Right lobe of liver (tissue), 6 donors: ENCODE measurements at regions not wholly inside any gene's neighbourhood (a gene's known extent, or its start where the extent isn't known, plus 50 kb on each side); places are given as distances from the start of the nearest gene placed in this dataset.

ENCODE experiments used
- ATAC-seq, 4 donors: fragments of 200-7000 bp; cut with Tn5 transposase; one replicate each; pipeline ENCODE4 v1.9.1; 2020; ENCODE audit warnings: mild to moderate bottlenecking in 4 of 4, moderate library complexity in 4 of 4
- DNase-seq, 3 donors: peaks; one replicate each; pipeline ENCODE4 v3.0.0-alpha.2; 2020
- H3K27ac ChIP-seq, 3 donors: fragments of 200-600 bp; one replicate each; pipeline ENCODE4 v1.8.0; 2022
- H3K27me3 ChIP-seq, 2 donors: fragments of 200-600 bp; one replicate each; pipeline ENCODE4 v1.8.0; 2022
- H3K36me3 ChIP-seq, 4 donors: fragments of 200-600 bp; sonication (generic) in 1 of 4; one replicate each; pipeline versions ENCODE4 v1.5.1 to v1.8.0; 2017 to 2022; ENCODE audit warnings: control low read depth in 1 of 4
- H3K4me1 ChIP-seq, 4 donors: fragments of 200-600 bp; sonication (generic) in 1 of 4; one replicate each; pipeline versions ENCODE4 v1.5.1 to v1.8.0; 2017 to 2022; ENCODE audit warnings: control low read depth in 1 of 4
- H3K4me3 ChIP-seq, 3 donors: fragments of 200-600 bp; one replicate each; pipeline ENCODE4 v1.8.0; 2022
- H3K9me3 ChIP-seq, 4 donors: fragments of 200-600 bp; sonication (generic) in 1 of 4; one replicate each; pipeline versions ENCODE4 v1.5.1 to v1.8.0; 2017 to 2022; ENCODE audit warnings: control low read depth in 1 of 4
- CTCF ChIP-seq, 4 donors: fragments of 200-600 bp in 3 of 4; fragments of 450-650 bp in 1 of 4; IDR thresholded peaks; one replicate each; pipeline versions ENCODE4 v1.5.1 to v1.8.0; 2016 to 2022; ENCODE audit warnings: antibody characterized with exemption in 4 of 4, mild to moderate bottlenecking in 2 of 4
- POLR2A ChIP-seq: fragments of 450-650 bp; IDR thresholded peaks from one replicate; pipeline ENCODE4 v1.6.1; 2017; ENCODE audit warnings: antibody characterized with exemption, mild to moderate bottlenecking
- WGBS: methylation state at CpG from one replicate; pipeline ENCODE4 v1.1.6; 2018; ENCODE audit warnings: low coverage, low lambda C conversion rate; ENCODE audit not compliant: insufficient coverage; ENCODE audit errors: missing lambda C conversion rate; 5-methylcytosine and 5-hydroxymethylcytosine counted together
- intact Hi-C, 2 donors: fragments of 100-400 bp; cut with DNase I; formaldehyde crosslinking; loops; one replicate each; pipeline versions ENCODE4 v1.11.2 to v1.14.1; 2022
- donor health status: DM: no; HTN: yes; CAD: no.
- donor health status: DM: no; HTN: no; CAD: no.
- donor health status: DM: no; HTN: no; CAD: no.
- donor health status: DM: no; HTN: yes; CAD: no.
- donor health status: DM: no; HTN: yes; CAD: no.

DNA sequence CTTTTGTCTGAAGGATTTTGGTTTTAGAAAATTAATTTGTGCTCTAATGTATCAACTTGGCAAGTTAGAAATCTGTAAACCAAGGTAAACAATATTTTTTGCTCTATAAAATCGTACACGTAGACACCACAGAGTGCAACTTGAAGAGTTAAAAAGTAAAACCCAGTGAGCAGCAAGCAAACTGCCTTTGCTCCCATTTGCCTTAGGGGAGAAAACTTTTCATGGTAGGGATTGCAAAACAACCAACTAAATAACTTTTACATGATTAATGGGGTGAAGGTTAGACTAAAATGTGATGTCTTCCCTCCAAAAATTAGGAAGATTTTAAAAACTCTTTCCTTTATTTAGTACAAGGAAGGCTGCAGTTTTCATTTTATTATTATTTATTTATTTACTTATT lies 224.2 kb upstream of the LYZL1 start:
- no peaks in the 10 kb centered on the region for H3K4me1 ChIP-seq
- intact Hi-C loops: no loop called here
- WGBS: 47% methylated on average over 2 of the region's 2 CpGs
- DNase-seq (no peak), ATAC-seq (no peak)
- no peaks in the 10 kb centered on the region for H3K9me3 ChIP-seq
- no peak overlapping the region for H3K4me3 ChIP-seq
- H3K36me3 ChIP-seq: no peaks in the 10 kb centered on the region
- TF ChIP-seq CTCF (IDR thresholded peaks at IDR 0.05) (no peak), POLR2A (no peak)
- H3K27ac ChIP-seq: no peak overlapping the region
- H3K27me3 ChIP-seq: no peaks in the 10 kb centered on the region

- intact Hi-C loops: no loop called here
- DNase-seq: no peak
- no peak for TF ChIP-seq CTCF (IDR thresholded peaks at IDR 0.05)
- TF ChIP-seq POLR2A: no peak
These were observed 221.7 kb upstream of the LYZL1 start for GRCh38 chr10:29067161-29067560.

DNA sequence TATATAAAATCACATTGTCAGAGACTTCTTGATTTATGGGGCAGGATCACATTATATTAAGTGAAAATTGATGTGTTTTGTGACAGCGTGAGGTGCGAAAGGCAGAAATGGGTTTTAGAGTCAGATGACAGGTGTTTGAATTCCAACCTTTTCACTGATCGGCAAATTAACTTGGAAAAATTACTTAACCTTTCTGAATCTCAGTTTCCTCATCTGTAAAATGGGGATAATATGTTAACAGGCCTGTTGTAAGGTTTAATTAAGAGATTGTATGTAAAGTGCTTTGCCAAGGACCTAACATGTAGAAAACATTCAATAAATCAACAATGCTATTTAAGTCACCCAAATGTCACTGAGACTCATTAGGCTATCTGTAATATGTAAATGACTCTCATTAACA lies 221.2 kb upstream of the LYZL1 start:
- 96% methylated on average over 3 of the region's 3 CpGs for WGBS
- no peaks in the 10 kb centered on the region for H3K27me3 ChIP-seq
- H3K9me3 ChIP-seq: no peaks in the 10 kb centered on the region
- no peak overlapping the region for H3K4me3 ChIP-seq
- no peak for ATAC-seq
- H3K4me1 ChIP-seq: no peaks in the 10 kb centered on the region
- DNase-seq: no peak
- intact Hi-C loops: no loop called here
- no peak for TF ChIP-seq POLR2A
- TF ChIP-seq CTCF (IDR thresholded peaks at IDR 0.05): no peak
- no peaks in the 10 kb centered on the region for H3K36me3 ChIP-seq
- H3K27ac ChIP-seq: no peak overlapping the region

More at GRCh38 chr10:29067161-29067560, 221.7 kb upstream of the LYZL1 start:
- no peak overlapping the region for H3K4me3 ChIP-seq
- H3K9me3 ChIP-seq: no peaks in the 10 kb centered on the region
- 50% methylated on average over 3 of the region's 3 CpGs for WGBS
- ATAC-seq: no peak
- H3K27me3 ChIP-seq: no peaks in the 10 kb centered on the region
- no peaks in the 10 kb centered on the region for H3K36me3 ChIP-seq
- H3K27ac ChIP-seq: no peak overlapping the region
- H3K4me1 ChIP-seq: no peaks in the 10 kb centered on the region

DNA sequence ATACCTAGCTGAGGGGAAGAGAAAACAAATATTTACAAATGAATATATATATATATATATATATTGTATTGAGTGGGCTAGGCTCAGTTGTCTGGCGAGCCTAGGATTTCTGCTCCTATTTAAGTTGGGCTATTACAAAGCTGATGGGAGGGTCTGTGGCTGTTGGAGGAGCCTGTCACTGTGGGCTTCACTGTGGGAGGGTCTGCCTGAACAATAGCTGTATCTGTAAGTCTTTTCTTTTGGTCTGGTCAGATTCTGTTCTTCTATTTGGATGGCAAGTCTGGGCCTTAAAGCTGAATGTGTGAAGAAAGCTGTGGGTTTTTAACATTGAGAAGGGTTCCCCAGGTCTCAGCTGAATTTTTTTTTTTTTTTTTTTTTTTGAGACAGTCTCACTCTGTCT lies 220.6 kb upstream of the LYZL1 start:
- Histone ChIP-seq H3K9me3 (no peaks in the 10 kb centered on the region), H3K27ac (no peak overlapping the region), H3K4me3 (no peak overlapping the region), H3K36me3 (no peaks in the 10 kb centered on the region), H3K4me1 (no peaks in the 10 kb centered on the region), H3K27me3 (no peaks in the 10 kb centered on the region)
- 94% methylated on average over 1 of the region's 1 CpG for WGBS
- intact Hi-C loops: no loop called here
- ATAC-seq (no peak), DNase-seq (no peak)
- TF ChIP-seq POLR2A (no peak), CTCF (IDR thresholded peaks at IDR 0.05) (no peak)

- Histone ChIP-seq H3K36me3 (no peaks in the 10 kb centered on the region), H3K9me3 (no peaks in the 10 kb centered on the region), H3K4me3 (no peak overlapping the region), H3K27ac (no peak overlapping the region), H3K27me3 (no peaks in the 10 kb centered on the region), H3K4me1 (no peaks in the 10 kb centered on the region)
- TF ChIP-seq POLR2A: no peak
- TF ChIP-seq CTCF (IDR thresholded peaks at IDR 0.05): no peak
- ATAC-seq: no peak
- 27% methylated on average over 4 of the region's 6 CpGs for WGBS
- intact Hi-C loops: no loop called here
- DNase-seq: no peak
These were observed 219.9 kb upstream of the LYZL1 start for GRCh38 chr10:29068966-29069365.
